H9 (cell line): ENCODE measurements at regions not wholly inside any gene's neighbourhood (a gene's known extent, or its start where the extent isn't known, plus 50 kb on each side); places are given as distances from the start of the nearest gene placed in this dataset.

Experiments used
- DNase-seq: peaks from one replicate; pipeline ENCODE4 v3.0.0-alpha.2; 2017
- H2AFZ ChIP-seq: one replicate; pipeline ENCODE4 v1.6.1; 2013; ENCODE audit warnings: mild to moderate bottlenecking, low read length, control low read depth, moderate library complexity
- H2AK5ac ChIP-seq: 2 replicates; pipeline ENCODE4 v1.6.1; 2013; ENCODE audit warnings: low read length, control low read depth, mixed read lengths; ENCODE audit not compliant: insufficient read length
- H2BK120ac ChIP-seq: one replicate; pipeline ENCODE4 v1.6.1; 2013; ENCODE audit warnings: low read depth, mild to moderate bottlenecking, low read length, control low read depth, inconsistent platforms; ENCODE audit not compliant: poor library complexity, severe bottlenecking
- H2BK12ac ChIP-seq: 2 replicates; pipeline ENCODE4 v1.6.1; 2013; ENCODE audit warnings: low read length, control low read depth, mixed read lengths, low read depth; ENCODE audit not compliant: insufficient read length
- H2BK15ac ChIP-seq: 2 replicates; pipeline ENCODE4 v1.6.1; 2013; ENCODE audit warnings: low read depth, low read length, control low read depth
- H2BK20ac ChIP-seq: one replicate; pipeline ENCODE4 v1.6.1; 2013; ENCODE audit warnings: low read depth, mild to moderate bottlenecking, low read length, control low read depth, inconsistent platforms; ENCODE audit not compliant: poor library complexity, severe bottlenecking
- H2BK5ac ChIP-seq: 2 replicates; pipeline ENCODE4 v1.6.1; 2013; ENCODE audit warnings: low read length, control low read depth, mixed read lengths; ENCODE audit not compliant: insufficient read length
- H3K14ac ChIP-seq: 2 replicates; pipeline ENCODE4 v1.6.1; 2013; ENCODE audit warnings: low read length, control low read depth; ENCODE audit not compliant: insufficient read depth
- H3K18ac ChIP-seq: 2 replicates; pipeline ENCODE4 v1.6.1; 2013; ENCODE audit warnings: low read depth, mild to moderate bottlenecking, mixed read lengths, low read length, control low read depth; ENCODE audit not compliant: insufficient read length
- H3K23ac ChIP-seq: 2 replicates; pipeline ENCODE4 v1.6.1; 2013; ENCODE audit warnings: low read length, control low read depth, mixed read lengths, low read depth; ENCODE audit not compliant: insufficient read length
- H3K23me2 ChIP-seq: 2 replicates; pipeline ENCODE4 v1.6.1; 2013; ENCODE audit warnings: low read depth, mild to moderate bottlenecking, mixed read lengths, low read length, control low read depth; ENCODE audit not compliant: insufficient read length, poor library complexity, severe bottlenecking
- H3K27ac ChIP-seq: 2 replicates; pipeline ENCODE4 v1.5.1; 2013; ENCODE audit warnings: low read length, control low read depth, mixed read lengths, low read depth; ENCODE audit not compliant: insufficient read length
- H3K27me3 ChIP-seq: 2 replicates; pipeline ENCODE4 v1.6.1; 2013; ENCODE audit warnings: low read length, control low read depth, inconsistent platforms; ENCODE audit not compliant: insufficient read depth
- H3K4ac ChIP-seq: 2 replicates; pipeline ENCODE4 v1.6.1; 2013; ENCODE audit warnings: low read depth, mild to moderate bottlenecking, control low read depth, inconsistent platforms, low read length, moderate library complexity
- H3K4me1 ChIP-seq: 2 replicates; pipeline ENCODE4 v1.6.1; 2013; ENCODE audit warnings: low read length, control low read depth, inconsistent platforms; ENCODE audit not compliant: insufficient read depth
- H3K4me2 ChIP-seq: 2 replicates; pipeline ENCODE4 v1.6.1; 2013; ENCODE audit warnings: low read length, control low read depth, mixed read lengths; ENCODE audit not compliant: insufficient read length, insufficient read depth
- H3K56ac ChIP-seq: 2 replicates; pipeline ENCODE4 v1.6.1; 2013; ENCODE audit warnings: low read depth, mild to moderate bottlenecking, mixed read lengths, low read length, control low read depth; ENCODE audit not compliant: insufficient read length
- H3K79me1 ChIP-seq: 2 replicates; pipeline ENCODE4 v1.6.1; 2013; ENCODE audit warnings: low read depth, mild to moderate bottlenecking, moderate library complexity, low read length, control low read depth, inconsistent platforms; ENCODE audit not compliant: insufficient read depth, poor library complexity, severe bottlenecking
- H3K79me2 ChIP-seq: 2 replicates; pipeline ENCODE4 v1.6.1; 2013; ENCODE audit warnings: low read length, control low read depth, inconsistent platforms; ENCODE audit not compliant: insufficient read depth
- H3K9ac ChIP-seq: 2 replicates; pipeline ENCODE4 v1.6.1; 2013; ENCODE audit warnings: low read length, control low read depth, mixed read lengths; ENCODE audit not compliant: insufficient read length; ENCODE audit errors: extremely low read depth
- H3K9me3 ChIP-seq: one replicate; pipeline ENCODE4 v1.6.1; 2013; ENCODE audit warnings: low read depth, low read length, inconsistent platforms; ENCODE audit not compliant: control insufficient read depth
- H3T11ph ChIP-seq: one replicate; pipeline ENCODE4 v1.6.1; 2013; ENCODE audit warnings: mild to moderate bottlenecking, low read length, control low read depth, inconsistent platforms
- H4K20me1 ChIP-seq: one replicate; pipeline ENCODE4 v1.6.1; 2013; ENCODE audit not compliant: control insufficient read depth, insufficient read length, insufficient read depth
- H4K5ac ChIP-seq: 2 replicates; pipeline ENCODE4 v1.6.1; 2013; ENCODE audit warnings: low read depth, mild to moderate bottlenecking, mixed read lengths, low read length, control low read depth; ENCODE audit not compliant: insufficient read length
- H4K8ac ChIP-seq: replicated peaks from 2 replicates; pipeline ENCODE4 v1.6.1; 2013; ENCODE audit warnings: low read length, control low read depth, mixed read lengths, low read depth; ENCODE audit not compliant: insufficient read length
- H4K91ac ChIP-seq: 2 replicates; pipeline ENCODE4 v1.6.1; 2013; ENCODE audit warnings: low read depth, mild to moderate bottlenecking, moderate library complexity, mixed read lengths, low read length, control low read depth; ENCODE audit not compliant: insufficient read length
- H3K27ac Mint-ChIP-seq, 3 experiments: 2 replicates in 2 of 3; 3 replicates in 1 of 3; pipeline ENCODE4 v1.8.0; 2020 to 2021; ENCODE audit warnings: mixed read lengths in 3 of 3, mild to moderate bottlenecking in 1 of 3, moderate library complexity in 1 of 3
- H3K27me3 Mint-ChIP-seq: 2 replicates; pipeline ENCODE4 v1.8.0; 2021; ENCODE audit warnings: low read depth, mild to moderate bottlenecking, moderate library complexity, mixed read lengths
- H3K36me3 Mint-ChIP-seq, 3 experiments: 2 replicates in 2 of 3; 3 replicates in 1 of 3; pipeline ENCODE4 v1.8.0; 2020 to 2021; ENCODE audit warnings: low read depth in 3 of 3, mixed read lengths in 3 of 3; ENCODE audit not compliant: insufficient read depth in 1 of 3
- H3K4me1 Mint-ChIP-seq, 2 experiments: 2 replicates each; pipeline ENCODE4 v1.8.0; 2020; ENCODE audit warnings: mixed read lengths in 2 of 2
- H3K4me3 Mint-ChIP-seq, 2 experiments: 2 replicates in 1 of 2; 3 replicates in 1 of 2; pipeline ENCODE4 v1.8.0; 2020 to 2021; ENCODE audit warnings: mild to moderate bottlenecking in 2 of 2, mixed read lengths in 2 of 2, moderate library complexity in 1 of 2
- H3K9me3 Mint-ChIP-seq, 2 experiments: 2 replicates in 1 of 2; 3 replicates in 1 of 2; pipeline ENCODE4 v1.8.0; 2020; ENCODE audit warnings: mild to moderate bottlenecking in 2 of 2, mixed read lengths in 2 of 2, moderate library complexity in 1 of 2
- WGBS: extraction: QIAGEN DNeasy Blood & Tissue Kit; methylation state at CpG from one replicate; pipeline ENCODE4 v1.1.7; 2013; ENCODE audit warnings: missing lambda C conversion rate, low lambda C conversion rate, mixed read lengths; ENCODE audit not compliant: insufficient read length; ENCODE audit errors: extremely low coverage; 5-methylcytosine and 5-hydroxymethylcytosine counted together
- TF ChIP-seq, protein P1 (sequence below): fragments of 200-600 bp; sonication (generic); conservative IDR thresholded peaks from 3 replicates; pipeline ENCODE4 v1.8.0; 2021; ENCODE audit warnings: antibody characterized with exemption, mild to moderate bottlenecking

DNA sequence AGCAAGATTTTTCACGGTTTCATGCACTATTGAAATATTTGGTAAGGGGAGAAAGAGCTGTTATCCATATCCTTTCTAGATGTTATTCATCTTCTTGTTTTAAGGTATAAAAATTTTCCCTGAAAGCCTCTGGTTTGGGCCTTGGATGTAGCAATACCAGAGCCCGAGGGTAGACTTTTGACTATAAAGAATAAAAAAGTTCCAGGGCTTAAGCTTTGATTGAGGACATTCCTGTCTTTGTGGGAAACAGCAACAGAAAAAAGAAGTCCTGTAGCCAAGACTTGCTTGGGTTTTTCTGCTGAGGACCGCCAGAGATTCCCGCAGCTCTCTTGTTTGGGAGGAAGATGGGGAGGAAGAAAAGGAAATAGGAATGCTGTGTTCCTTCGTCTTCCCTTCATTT, 440.0 kb upstream of the WWC1 start:
- no peak overlapping the region for H4K5ac ChIP-seq
- no peaks in the 10 kb centered on the region for H3K9me3 Mint-ChIP-seq
- no peak for DNase-seq
- no peak overlapping the region for H3T11ph ChIP-seq
- no peak overlapping the region for H3K23ac ChIP-seq
- no peaks in the 10 kb centered on the region for H3K36me3 Mint-ChIP-seq
- no peaks in the 10 kb centered on the region for H3K9me3 ChIP-seq
- no peaks in the 10 kb centered on the region for H3K4me1 Mint-ChIP-seq
- no peak overlapping the region for H2BK15ac ChIP-seq
- no peak overlapping the region for H2BK120ac ChIP-seq
- H4K8ac ChIP-seq, result no peak overlapping the region
- TF ChIP-seq, protein P1, sequence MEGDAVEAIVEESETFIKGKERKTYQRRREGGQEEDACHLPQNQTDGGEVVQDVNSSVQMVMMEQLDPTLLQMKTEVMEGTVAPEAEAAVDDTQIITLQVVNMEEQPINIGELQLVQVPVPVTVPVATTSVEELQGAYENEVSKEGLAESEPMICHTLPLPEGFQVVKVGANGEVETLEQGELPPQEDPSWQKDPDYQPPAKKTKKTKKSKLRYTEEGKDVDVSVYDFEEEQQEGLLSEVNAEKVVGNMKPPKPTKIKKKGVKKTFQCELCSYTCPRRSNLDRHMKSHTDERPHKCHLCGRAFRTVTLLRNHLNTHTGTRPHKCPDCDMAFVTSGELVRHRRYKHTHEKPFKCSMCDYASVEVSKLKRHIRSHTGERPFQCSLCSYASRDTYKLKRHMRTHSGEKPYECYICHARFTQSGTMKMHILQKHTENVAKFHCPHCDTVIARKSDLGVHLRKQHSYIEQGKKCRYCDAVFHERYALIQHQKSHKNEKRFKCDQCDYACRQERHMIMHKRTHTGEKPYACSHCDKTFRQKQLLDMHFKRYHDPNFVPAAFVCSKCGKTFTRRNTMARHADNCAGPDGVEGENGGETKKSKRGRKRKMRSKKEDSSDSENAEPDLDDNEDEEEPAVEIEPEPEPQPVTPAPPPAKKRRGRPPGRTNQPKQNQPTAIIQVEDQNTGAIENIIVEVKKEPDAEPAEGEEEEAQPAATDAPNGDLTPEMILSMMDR, result no peak
- H3K4me3 Mint-ChIP-seq, result no peak overlapping the region
- H4K20me1 ChIP-seq, result no peaks in the 10 kb centered on the region
- no peak overlapping the region for H3K18ac ChIP-seq
- H2BK12ac ChIP-seq, result no peak overlapping the region
- no peak overlapping the region for H2AFZ ChIP-seq
- H3K4me2 ChIP-seq, result no peak overlapping the region
- no CpG with 5 or more reads among the region's 5 CpGs for WGBS
- no peak overlapping the region for H3K4ac ChIP-seq
- no peak overlapping the region for H4K91ac ChIP-seq
- H2AK5ac ChIP-seq, result no peak overlapping the region
- H3K56ac ChIP-seq, result no peak overlapping the region
- H2BK20ac ChIP-seq, result no peak overlapping the region
- H3K4me1 ChIP-seq, result no peaks in the 10 kb centered on the region
- H3K27ac Mint-ChIP-seq, result no peak overlapping the region
- no peak overlapping the region for H3K14ac ChIP-seq
- no peak overlapping the region for H3K27ac ChIP-seq
- no peaks in the 10 kb centered on the region for H3K79me1 ChIP-seq
- no peaks in the 10 kb centered on the region for H3K23me2 ChIP-seq
- H3K27me3 Mint-ChIP-seq, result no peaks in the 10 kb centered on the region
- no peak overlapping the region for H2BK5ac ChIP-seq
- H3K9ac ChIP-seq, result no peak overlapping the region
- H3K27me3 ChIP-seq, result no peaks in the 10 kb centered on the region
- H3K79me2 ChIP-seq, result no peaks in the 10 kb centered on the region
